ENCODE measurements at regions not wholly inside any gene's neighbourhood (a gene's known extent, or its start where the extent isn't known, plus 50 kb on each side); places are given as distances from the start of the nearest gene placed in this dataset.
A peak's percentile ranks its signal among the peaks of the same experiment; 100 is the strongest.
"Not testable (repeated sequence)": the region's sequence is repeated elsewhere in the genome, so short reads cannot be mapped to it uniquely, and the experiment has no call there.

GRCh38 chr7:119908948-119909347, 364.0 kb upstream of the KCND2 start:
- no peak for DNase-seq

- not testable (repeated sequence) for DNase-seq
Observed at GRCh38 chr7:119914119-119914518, 358.9 kb upstream of the KCND2 start.

- no peak for DNase-seq
Observed at GRCh38 chr7:119916501-119916900, 356.5 kb upstream of the KCND2 start.

GRCh38 chr7:119918185-119918584, 354.8 kb upstream of the KCND2 start:
- no peak for DNase-seq

- DNase-seq: no peak
Observed at GRCh38 chr7:119919986-119920385, 353.0 kb upstream of the KCND2 start.

- no peak for DNase-seq
Observed at GRCh38 chr7:119925581-119926289, 347.2 kb upstream of the KCND2 start.

- DNase-seq: no peak
Observed at GRCh38 chr7:119929891-119930290, 343.1 kb upstream of the KCND2 start.

GRCh38 chr7:119931230-119931824, 341.6 kb upstream of the KCND2 start:
- no peak for DNase-seq

GRCh38 chr7:119935418-119936025, 337.5 kb upstream of the KCND2 start:
- peak; percentile 14 for DNase-seq

- DNase-seq: no peak
Observed at GRCh38 chr7:119936836-119937235, 336.1 kb upstream of the KCND2 start.

GRCh38 chr7:119937745-119938144, 335.2 kb upstream of the KCND2 start:
- no peak for DNase-seq

GRCh38 chr7:119943942-119944600, 328.9 kb upstream of the KCND2 start:
- DNase-seq: no peak

GRCh38 chr7:119944601-119944972, 328.4 kb upstream of the KCND2 start:
- no peak for DNase-seq

- DNase-seq: no peak
Observed at GRCh38 chr7:119945822-119946221, 327.2 kb upstream of the KCND2 start.

GRCh38 chr7:119949053-119949452, 323.9 kb upstream of the KCND2 start:
- no peak for DNase-seq

- DNase-seq: not testable (repeated sequence)
Observed at GRCh38 chr7:119950390-119951041, 322.5 kb upstream of the KCND2 start.

- not testable (repeated sequence) for DNase-seq
Observed at GRCh38 chr7:119951614-119952013, 321.4 kb upstream of the KCND2 start.

- no peak for DNase-seq
Observed at GRCh38 chr7:119957335-119957734, 315.6 kb upstream of the KCND2 start.

- peak; percentile 5 for DNase-seq
Observed at GRCh38 chr7:119959811-119960210, 313.2 kb upstream of the KCND2 start.

GRCh38 chr7:119963654-119964053, 309.3 kb upstream of the KCND2 start:
- no peak for DNase-seq

- no peak for DNase-seq
Observed at GRCh38 chr7:119964065-119964464, 308.9 kb upstream of the KCND2 start.

GRCh38 chr7:119964788-119965542, 308.0 kb upstream of the KCND2 start:
- DNase-seq: no peak

- no peak for DNase-seq
Observed at GRCh38 chr7:119967221-119967620, 305.8 kb upstream of the KCND2 start.

Data from kidney glomerular epithelial cell (primary cell).